Stomach (tissue), 8 donors: ENCODE measurements at regions not wholly inside any gene's neighbourhood (a gene's known extent, or its start where the extent isn't known, plus 50 kb on each side); places are given as distances from the start of the nearest gene placed in this dataset.
"Not testable (repeated sequence)": the region's sequence is repeated elsewhere in the genome, so short reads cannot be mapped to it uniquely, and the experiment has no call there.

ENCODE experiments used
- DNase-seq, 2 donors: peaks; one replicate each; pipeline versions ENCODE4 v3.0.0 to v3.0.0-alpha.2; 2013 to 2019
- H3K27ac ChIP-seq, 5 donors: fragments of 200-600 bp in 4 of 5; sonication (generic) in 4 of 5; one replicate each; pipeline ENCODE4 v1.5.1; 2013 to 2019; ENCODE audit warnings: mild to moderate bottlenecking in 1 of 5, moderate library complexity in 1 of 5
- H3K27me3 ChIP-seq, 3 donors: fragments of 200-600 bp; sonication (generic); one replicate each; pipeline ENCODE4 v1.5.1; 2017 to 2019; ENCODE audit warnings: mixed run types in 1 of 3
- H3K36me3 ChIP-seq, 4 donors: fragments of 200-600 bp; sonication (generic); 1 replicate in 3 of 4; 2 replicates in 1 of 4; pipeline ENCODE4 v1.5.1; 2016 to 2019
- H3K4me1 ChIP-seq, 4 donors: fragments of 200-600 bp; sonication (generic); one replicate each; pipeline ENCODE4 v1.5.1; 2016 to 2019
- H3K4me3 ChIP-seq, 4 donors: fragments of 200-600 bp; sonication (generic) in 3 of 4; one replicate each; pipeline ENCODE4 v1.5.1; 2016 to 2019; ENCODE audit warnings: mild to moderate bottlenecking in 1 of 4
- H3K9me3 ChIP-seq, 4 donors: fragments of 200-600 bp; sonication (generic); one replicate each; pipeline ENCODE4 v1.5.1; 2016 to 2019
- CTCF ChIP-seq, 7 experiments: fragments of 450-650 bp in 4 of 7; fragments of 200-600 bp in 3 of 7; sonication (generic) in 3 of 7; IDR thresholded peaks; one replicate each; pipeline ENCODE4 v1.5.1; 2016 to 2019; ENCODE audit warnings: antibody characterized with exemption in 7 of 7, control low read depth in 2 of 7, mild to moderate bottlenecking in 1 of 7
- EP300 ChIP-seq: sonication (generic); formaldehyde crosslinking; IDR thresholded peaks from one replicate; pipeline ENCODE4 v1.6.1; 2017; ENCODE audit warnings: antibody characterized with exemption
- POLR2A ChIP-seq, 4 donors: fragments of 450-650 bp; IDR thresholded peaks; one replicate each; pipeline ENCODE4 v1.6.1; 2016; ENCODE audit warnings: antibody characterized with exemption in 4 of 4, control low read depth in 2 of 4, mild to moderate bottlenecking in 1 of 4, moderate library complexity in 1 of 4
- POLR2AphosphoS5 ChIP-seq, 3 donors: sonication (generic); formaldehyde crosslinking; IDR thresholded peaks; one replicate each; pipeline ENCODE4 v1.6.1; 2016; ENCODE audit warnings: antibody characterized with exemption in 3 of 3
- WGBS, 5 donors: extraction: QIAGEN DNeasy Blood & Tissue Kit in 3 of 5; methylation state at CpG; one replicate each; pipeline versions ENCODE4 v1.1.5 to v1.1.7; 2013 to 2018; 5-methylcytosine and 5-hydroxymethylcytosine counted together
- intact Hi-C: fragments of 100-400 bp; cut with DNase I; formaldehyde crosslinking; loops from one replicate; pipeline ENCODE4 v1.15.1; 2023; ENCODE audit warnings: low total_unique reads
- donor health status: healthy with polysubstance abuse.
- donor health status: Bipolar disorder and iron deficiency.
- donor health status: healthy.

GRCh38 chr7:34224281-34224680 lies 318.9 kb downstream of the BMPER start:
- Histone ChIP-seq H3K4me1 (no peaks in the 10 kb centered on the region), H3K9me3 (no peaks in the 10 kb centered on the region), H3K36me3 (no peaks in the 10 kb centered on the region), H3K4me3 (no peak overlapping the region), H3K27ac (no peak overlapping the region), H3K27me3 (no peaks in the 10 kb centered on the region)
- 46 to 74% (median 67%) methylated on average over 1 of the region's 1 CpG for WGBS, 5 donors
- DNase-seq: no peak
- no peak for TF ChIP-seq POLR2A (IDR thresholded peaks at IDR 0.05)
- no peak for TF ChIP-seq EP300
- no peak for TF ChIP-seq CTCF (IDR thresholded peaks at IDR 0.05)
- TF ChIP-seq POLR2AphosphoS5 (IDR thresholded peaks at IDR 0.05): no peak
- intact Hi-C loops: no loop called here

DNA sequence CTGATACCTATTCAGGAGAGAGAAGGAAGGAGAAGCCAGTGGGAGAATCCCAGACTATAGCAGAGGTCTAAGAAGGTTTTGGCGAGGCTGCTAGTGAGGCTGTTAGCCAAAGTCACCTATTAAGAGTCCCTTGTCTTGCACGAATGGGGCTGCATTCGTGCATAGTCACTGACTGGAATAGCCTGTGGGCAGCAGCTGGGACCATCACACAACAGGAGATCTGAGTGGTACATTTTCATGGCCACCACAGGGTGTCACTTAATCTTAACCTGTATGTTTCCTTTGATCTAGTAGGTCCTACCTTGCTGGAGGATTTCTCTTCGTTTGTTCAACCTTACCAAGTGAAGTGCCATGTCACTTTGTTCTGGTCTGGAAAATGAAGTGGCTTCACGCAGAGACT lies 319.9 kb downstream of the BMPER start:
- no peak for DNase-seq
- 54 to 73% (median 69%) methylated on average over 5 of the region's 5 CpGs for WGBS, 5 donors
- no peak overlapping the region for H3K27ac ChIP-seq
- H3K27me3 ChIP-seq: no peaks in the 10 kb centered on the region
- peaks cover 0 to 8% (median 0%) of the 10 kb centered on the region in 4 donors for H3K9me3 ChIP-seq
- no peaks in the 10 kb centered on the region for H3K36me3 ChIP-seq
- H3K4me1 ChIP-seq: no peaks in the 10 kb centered on the region
- TF ChIP-seq POLR2A (IDR thresholded peaks at IDR 0.05): no peak
- no peak overlapping the region for H3K4me3 ChIP-seq
- intact Hi-C loops: no loop called here

DNA sequence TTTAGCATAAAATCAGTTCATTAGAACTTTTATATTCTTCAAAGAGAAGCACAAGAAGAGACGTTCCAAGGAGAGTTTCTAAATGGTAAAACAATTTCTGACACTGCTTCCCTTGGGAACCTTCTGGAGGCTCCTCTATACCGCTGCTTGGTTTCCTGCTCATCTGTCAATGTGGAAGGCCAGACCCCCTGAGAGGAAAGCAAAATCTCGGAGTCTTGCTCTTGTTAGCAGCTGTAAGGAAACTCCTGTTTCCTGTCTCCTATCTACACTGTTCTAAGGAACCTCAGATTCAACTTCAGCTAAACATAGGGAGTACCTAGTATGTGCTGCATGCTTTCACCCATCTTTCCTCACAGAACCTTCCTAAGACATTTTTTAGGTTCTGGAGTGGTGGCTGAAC lies 322.2 kb downstream of the BMPER start:
- WGBS, 5 donors: 33 to 52% (median 45%) methylated on average over 3 of the region's 3 CpGs

DNA sequence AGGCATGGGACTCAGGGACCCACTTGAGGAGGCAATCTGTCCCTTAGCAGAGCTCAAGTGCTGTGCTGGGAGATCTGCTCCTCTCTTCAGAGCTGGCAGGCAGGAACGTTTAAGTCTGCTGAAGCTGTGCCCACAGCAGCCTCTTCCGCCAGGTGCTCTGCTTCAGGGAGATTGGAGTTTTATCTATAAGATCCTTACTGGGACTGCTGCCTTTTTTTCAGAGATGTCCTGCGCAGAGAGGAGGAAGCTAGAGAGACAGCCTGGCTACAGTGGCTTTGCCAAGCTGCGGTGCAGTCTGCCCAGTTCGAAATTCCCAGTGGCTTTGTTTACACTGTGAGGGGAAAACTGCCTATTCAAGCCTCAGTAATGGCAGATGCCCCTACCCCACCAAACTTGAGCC lies 329.8 kb downstream of the BMPER start:
- WGBS, 5 donors: 73 to 94% (median 78%) methylated on average over 2 to 5 of the region's 5 CpGs

More for the DNA sequence above, 322.2 kb downstream of the BMPER start:
- Histone ChIP-seq H3K4me1 (no peaks in the 10 kb centered on the region), H3K36me3 (no peaks in the 10 kb centered on the region), H3K4me3 (no peak overlapping the region), H3K27ac (no peak overlapping the region), H3K27me3 (no peaks in the 10 kb centered on the region), H3K9me3 (peaks cover 0 to 17% (median 7%) of the 10 kb centered on the region in 4 donors)
- intact Hi-C loops: no loop called here
- no peak for TF ChIP-seq POLR2A (IDR thresholded peaks at IDR 0.05)
- no peak for TF ChIP-seq EP300
- no peak for TF ChIP-seq CTCF (IDR thresholded peaks at IDR 0.05)
- no peak for TF ChIP-seq POLR2AphosphoS5 (IDR thresholded peaks at IDR 0.05)
- peak in 1 of 2 donors; percentile 17 for DNase-seq

DNA sequence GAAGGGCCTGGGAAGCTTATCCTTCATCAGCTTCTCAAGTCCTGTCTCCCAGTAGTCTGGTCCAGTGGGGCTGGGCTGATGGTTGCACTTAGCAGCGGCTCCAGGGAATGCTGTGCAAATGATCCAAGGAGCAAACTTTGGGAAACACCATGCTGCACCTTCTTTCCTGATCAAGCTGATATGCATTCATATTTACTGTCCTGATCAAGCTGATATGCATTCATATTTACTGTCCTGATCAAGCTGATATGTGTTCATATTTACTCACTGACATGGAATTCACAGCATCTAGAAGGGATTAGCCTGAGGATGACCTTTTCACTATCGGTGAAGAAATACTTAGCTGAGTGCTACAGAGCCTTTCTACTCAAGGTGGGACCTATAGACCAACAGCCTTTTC lies 330.7 kb downstream of the BMPER start:
- Histone ChIP-seq H3K4me1 (no peaks in the 10 kb centered on the region), H3K36me3 (no peaks in the 10 kb centered on the region), H3K9me3 (peaks cover 0 to 10% (median 5%) of the 10 kb centered on the region in 4 donors), H3K27ac (no peak overlapping the region), H3K27me3 (peaks cover 0 to 14% (median 3%) of the 10 kb centered on the region in 3 donors), H3K4me3 (no peak overlapping the region)
- DNase-seq: no peak
- TF ChIP-seq POLR2A (IDR thresholded peaks at IDR 0.05) (no peak), POLR2AphosphoS5 (IDR thresholded peaks at IDR 0.05) (no peak), CTCF (IDR thresholded peaks at IDR 0.05) (no peak), EP300 (no peak)
- WGBS, 5 donors: 80 to 90% (median 86%) methylated on average over 2 of the region's 2 CpGs
- intact Hi-C loops: no loop called here

More for the DNA sequence above, 329.8 kb downstream of the BMPER start:
- peaks cover 0 to 15% (median 11%) of the 10 kb centered on the region in 4 donors for H3K9me3 ChIP-seq
- H3K27me3 ChIP-seq: peaks cover 0 to 14% (median 3%) of the 10 kb centered on the region in 3 donors
- H3K27ac ChIP-seq, H3K4me3 ChIP-seq, H3K4me1 ChIP-seq, intact Hi-C loops, H3K36me3 ChIP-seq, DNase-seq: not testable (repeated sequence)
